Panc1 (cell line): ENCODE measurements at regions not wholly inside any gene's neighbourhood (a gene's known extent, or its start where the extent isn't known, plus 50 kb on each side); places are given as distances from the start of the nearest gene placed in this dataset.

Experiments used
- ATAC-seq: fragments of 200-7000 bp; cut with Tn5 transposase; 2 replicates; pipeline ENCODE4 v1.9.1; 2020; ENCODE audit warnings: mild to moderate bottlenecking, moderate library complexity
- BruUV-seq: library from RNA; stranded (reverse); fragments of 400-500 nt; replicated peaks from 2 replicates; lab custom pipeline; 2021; lab: Mats Ljungman, UMichigan
- CTCF ChIA-PET: fragments of 300-600 bp; sonication (Branson Sonifier 250); formaldehyde crosslinking; loops from one replicate; lab custom pipeline; 2022; ENCODE audit warnings: antibody characterized with exemption; lab: Charles Lee
- POLR2A ChIA-PET: fragments of 300-600 bp; sonication (Branson Sonifier 250); formaldehyde crosslinking; loops from one replicate; lab custom pipeline; 2022; ENCODE audit warnings: antibody characterized with exemption; lab: Charles Lee
- DNase-seq: peaks from one replicate; pipeline ENCODE4 v3.0.0-alpha.2; 2010; ENCODE audit warnings: low read depth, low spot score
- H3K27ac ChIP-seq: 2 replicates; pipeline ENCODE4 v1.5.1; 2011; ENCODE audit warnings: mild to moderate bottlenecking, low read length, inconsistent platforms
- H3K27me3 ChIP-seq: fragments of 200-500 bp; sonication (Bioruptor generic); 2 replicates; pipeline ENCODE4 v1.6.0; 2014; ENCODE audit warnings: low read length, inconsistent platforms; ENCODE audit not compliant: control insufficient read depth, insufficient read depth
- H3K36me3 ChIP-seq: fragments of 200-500 bp; sonication (Bioruptor generic); 2 replicates; pipeline ENCODE4 v1.5.1; 2014; ENCODE audit warnings: inconsistent platforms, mild to moderate bottlenecking, low read length, moderate library complexity; ENCODE audit not compliant: control insufficient read depth, insufficient read depth
- H3K4me1 ChIP-seq: 2 replicates; pipeline ENCODE4 v1.5.1; 2011; ENCODE audit warnings: inconsistent platforms, mild to moderate bottlenecking, low read length, moderate library complexity; ENCODE audit not compliant: control insufficient read depth, insufficient read depth
- H3K4me3 ChIP-seq, 2 experiments: 2 replicates each; pipeline ENCODE4 v1.5.1; 2011 to 2012; ENCODE audit warnings: low read depth in 2 of 2, low read length in 2 of 2, mild to moderate bottlenecking in 2 of 2, inconsistent platforms in 1 of 2, moderate library complexity in 1 of 2
- H3K9me3 ChIP-seq: fragments of 200-500 bp; sonication (Bioruptor generic); 2 replicates; pipeline ENCODE4 v1.5.1; 2014; ENCODE audit warnings: low read depth, mild to moderate bottlenecking, inconsistent platforms, low read length, moderate library complexity; ENCODE audit not compliant: control insufficient read depth, insufficient read depth
- CTCF ChIP-seq: fragments of 450-650 bp; IDR thresholded peaks from 2 replicates; pipeline ENCODE4 v1.5.1; 2017; ENCODE audit warnings: mild to moderate bottlenecking
- POLR2AphosphoS5 ChIP-seq: IDR thresholded peaks from 2 replicates; pipeline ENCODE4 v1.6.1; 2012; ENCODE audit warnings: mild to moderate bottlenecking, low read depth, low read length, moderate library complexity
- REST ChIP-seq, 2 experiments: IDR thresholded peaks; 2 replicates each; pipeline ENCODE4 v1.6.1; 2011 to 2012; ENCODE audit warnings: low read depth in 2 of 2, control low read depth in 1 of 2, low read length in 1 of 2, mild to moderate bottlenecking in 1 of 2, moderate library complexity in 1 of 2; ENCODE audit not compliant: insufficient read depth in 1 of 2
- SIN3A ChIP-seq: IDR thresholded peaks from 2 replicates; pipeline ENCODE4 v1.6.1; 2012; ENCODE audit warnings: low read depth, mild to moderate bottlenecking, low read length, moderate library complexity, borderline replicate concordance; ENCODE audit not compliant: insufficient read depth
- TCF7L2 ChIP-seq: IDR thresholded peaks from 2 replicates; pipeline ENCODE4 v1.6.1; 2011; ENCODE audit warnings: mild to moderate bottlenecking, low read depth, low read length, inconsistent platforms
- in situ Hi-C: cut with HindIII; loops from 2 replicates; pipeline ENCODE4 v1.10.0; 2016; ENCODE audit warnings: low sequenced_read_pairs, low pct_unique_long_range_greater_than_20kb
- intact Hi-C: fragments of 100-400 bp; cut with micrococcal nuclease; formaldehyde crosslinking; loops from one replicate; pipeline ENCODE4 v1.10.0; 2022; ENCODE audit not compliant: unreplicated experiment

- DNase-seq (no peak), ATAC-seq (no peak)
- ChIA-PET CTCF (no interaction called here), POLR2A (no interaction called here)
- no TSS peak for BruUV-seq
- Histone ChIP-seq H3K4me3 (no peak overlapping the region), H3K9me3 (no peaks in the 10 kb centered on the region), H3K27ac (no peak overlapping the region), H3K27me3 (no peaks in the 10 kb centered on the region), H3K36me3 (no peaks in the 10 kb centered on the region), H3K4me1 (no peaks in the 10 kb centered on the region)
- intact Hi-C loops (no loop called here), in situ Hi-C loops (no loop called here)
- TF ChIP-seq REST (IDR thresholded peaks at IDR 0.05; ENCODE audit: insufficient read depth in 1 of 2, low read depth in 2 of 2, low read length in 1 of 2) = no peak
- TF ChIP-seq TCF7L2 = no peak
- TF ChIP-seq POLR2AphosphoS5 = no peak
- TF ChIP-seq SIN3A = no peak
- no peak for TF ChIP-seq CTCF
Observed at GRCh38 chr4:10353110-10353509, 104.1 kb downstream of the ZNF518B start.

- DNase-seq (no peak), ATAC-seq (no peak)
- H3K9me3 ChIP-seq = no peaks in the 10 kb centered on the region
- no peaks in the 10 kb centered on the region for H3K36me3 ChIP-seq
- no TSS peak for BruUV-seq
- H3K27me3 ChIP-seq = no peaks in the 10 kb centered on the region
- TF ChIP-seq REST (IDR thresholded peaks at IDR 0.05; ENCODE audit: insufficient read depth in 1 of 2, low read depth in 2 of 2, low read length in 1 of 2) (no peak), TCF7L2 (no peak), SIN3A (no peak), CTCF (no peak), POLR2AphosphoS5 (no peak)
- no peak overlapping the region for H3K27ac ChIP-seq
- intact Hi-C loops = no loop called here
- CTCF ChIA-PET = no interaction called here
- H3K4me1 ChIP-seq = no peaks in the 10 kb centered on the region
- POLR2A ChIA-PET = no interaction called here
- no peak overlapping the region for H3K4me3 ChIP-seq
- in situ Hi-C loops = no loop called here
Observed at GRCh38 chr4:10348241-10348640, 109.0 kb downstream of the ZNF518B start.
